HCT116 (cell line): ENCODE measurements at regions not wholly inside any gene's neighbourhood (a gene's known extent, or its start where the extent isn't known, plus 50 kb on each side); places are given as distances from the start of the nearest gene placed in this dataset.

Source experiments
- ATAC-seq: fragments of 200-7000 bp; cut with Tn5 transposase; 2 replicates; pipeline ENCODE4 v1.9.1; 2020; ENCODE audit warnings: mild to moderate bottlenecking, moderate library complexity
- BruUV-seq: library from RNA; stranded (reverse); fragments of 400-500 nt; replicated peaks from 2 replicates; lab custom pipeline; 2021; lab: Mats Ljungman, UMichigan
- CTCF ChIA-PET: fragments of 300-600 bp; sonication (Branson Sonifier 250); formaldehyde crosslinking; loops from one replicate; lab custom pipeline; 2021; ENCODE audit warnings: antibody characterized with exemption; lab: Charles Lee
- POLR2A ChIA-PET: fragments of 300-600, 350-600 bp; sonication (Branson Sonifier 250); formaldehyde crosslinking; loops from one replicate; lab custom pipeline; 2021; ENCODE audit warnings: antibody characterized with exemption; lab: Charles Lee
- RAD21 ChIA-PET, 2 experiments: fragments of 300-600 bp; sonication (Branson Sonifier 250); formaldehyde crosslinking; loops; one replicate each; lab custom pipeline; 2023; ENCODE audit warnings: low total read pairs in 2 of 2; ENCODE audit not compliant: uncharacterized antibody in 2 of 2, unreplicated experiment in 2 of 2, low non-redundant PET in 1 of 2; lab: Charles Lee
- DNase-seq: peaks from one replicate; pipeline ENCODE4 v3.0.0-alpha.2; 2010; ENCODE audit warnings: low read depth, low spot score
- H2AFZ ChIP-seq: fragments of 200-600 bp; shearing (Covaris generic), sonication (generic); 2 replicates; pipeline ENCODE4 v1.6.1; 2017; ENCODE audit warnings: low read depth, mixed run types, mixed read lengths, antibody characterized with exemption, low read length; ENCODE audit not compliant: poor library complexity, severe bottlenecking
- H3K27ac ChIP-seq: 2 replicates; pipeline ENCODE4 v1.5.1; 2012; ENCODE audit warnings: low read depth, low read length
- H3K27me3 ChIP-seq: fragments of 200-600 bp; sonication (generic); 2 replicates; pipeline ENCODE4 v1.6.1; 2016; ENCODE audit warnings: mixed run types, low read length, mixed read lengths; ENCODE audit not compliant: insufficient read depth
- H3K36me3 ChIP-seq, 2 experiments: fragments of 200-500 bp in 1 of 2; fragments of 200-600 bp in 1 of 2; sonication (Bioruptor generic) in 1 of 2; sonication (generic) in 1 of 2; 2 replicates each; pipeline versions ENCODE4 v1.5.1 to v1.6.1; 2014 to 2016; ENCODE audit warnings: low read length in 2 of 2, inconsistent platforms in 1 of 2, mixed read lengths in 1 of 2, mixed run types in 1 of 2; ENCODE audit not compliant: insufficient read depth in 2 of 2, control insufficient read depth in 1 of 2
- H3K4me1 ChIP-seq, 2 experiments: fragments of 200-600 bp in 1 of 2; sonication (generic) in 1 of 2; 2 replicates each; pipeline versions ENCODE4 v1.5.1 to v1.6.1; 2012 to 2017; ENCODE audit warnings: low read length in 2 of 2, inconsistent platforms in 1 of 2, mild to moderate bottlenecking in 1 of 2, mixed read lengths in 1 of 2, mixed run types in 1 of 2, moderate library complexity in 1 of 2; ENCODE audit not compliant: insufficient read depth in 2 of 2, control insufficient read depth in 1 of 2
- H3K4me2 ChIP-seq: fragments of 200-600 bp; sonication (generic); 2 replicates; pipeline ENCODE4 v1.6.1; 2017; ENCODE audit warnings: mixed run types, low read length, mixed read lengths
- H3K4me3 ChIP-seq, 2 experiments: fragments of 200-600 bp in 1 of 2; sonication (generic) in 1 of 2; replicated peaks in 1 of 2; 2 replicates each; pipeline ENCODE4 v1.5.1; 2011 to 2016; ENCODE audit warnings: low read length in 2 of 2, control low read depth in 1 of 2, low read depth in 1 of 2, mild to moderate bottlenecking in 1 of 2, mixed read lengths in 1 of 2, mixed run types in 1 of 2
- H3K79me2 ChIP-seq: fragments of 200-600 bp; sonication (generic); 2 replicates; pipeline ENCODE4 v1.6.1; 2017; ENCODE audit warnings: mild to moderate bottlenecking, mixed run types, low read length, moderate library complexity, mixed read lengths; ENCODE audit not compliant: insufficient read depth
- H3K9ac ChIP-seq: fragments of 200-600 bp; sonication (generic); 2 replicates; pipeline ENCODE4 v1.6.1; 2016; ENCODE audit warnings: low read length, mixed read lengths
- H3K9me2 ChIP-seq: fragments of 200-600 bp; sonication (generic), shearing (Covaris generic); 2 replicates; pipeline ENCODE4 v1.6.1; 2017; ENCODE audit warnings: mixed run types, mild to moderate bottlenecking, moderate library complexity; ENCODE audit not compliant: insufficient read depth
- H3K9me3 ChIP-seq, 2 experiments: fragments of 200-500 bp in 1 of 2; fragments of 200-600 bp in 1 of 2; sonication (Bioruptor generic) in 1 of 2; sonication (generic) in 1 of 2; 2 replicates each; pipeline ENCODE4 v1.6.1; 2014 to 2017; ENCODE audit warnings: low read length in 2 of 2, mixed read lengths in 2 of 2, inconsistent platforms in 1 of 2, low read depth in 1 of 2, mild to moderate bottlenecking in 1 of 2, mixed run types in 1 of 2, moderate library complexity in 1 of 2; ENCODE audit not compliant: control insufficient read depth in 1 of 2, insufficient read depth in 1 of 2
- H4K20me1 ChIP-seq: fragments of 200-600 bp; sonication (generic), shearing (Covaris generic); 2 replicates; pipeline ENCODE4 v1.6.1; 2017; ENCODE audit warnings: mixed run types, mild to moderate bottlenecking, moderate library complexity; ENCODE audit not compliant: insufficient read depth
- CBX3 ChIP-seq: IDR thresholded peaks from 2 replicates; pipeline ENCODE4 v1.6.1; 2012; ENCODE audit warnings: low read depth
- CEBPB ChIP-seq: IDR thresholded peaks from 2 replicates; pipeline ENCODE4 v1.6.1; 2012; ENCODE audit warnings: low read depth
- EGR1 ChIP-seq: IDR thresholded peaks from 2 replicates; pipeline ENCODE4 v1.6.1; 2012; ENCODE audit warnings: low read depth
- EZH2 ChIP-seq: fragments of 200-600 bp; sonication (generic); IDR thresholded peaks from 2 replicates; pipeline ENCODE4 v1.6.1; 2017; ENCODE audit warnings: antibody characterized with exemption, mixed run types
- JUND ChIP-seq: IDR thresholded peaks from 2 replicates; pipeline ENCODE4 v1.6.1; 2012
- POLR2AphosphoS5 ChIP-seq: IDR thresholded peaks from 2 replicates; pipeline ENCODE4 v1.6.1; 2011; ENCODE audit warnings: mild to moderate bottlenecking, low read depth, low read length, moderate library complexity
- SRF ChIP-seq: IDR thresholded peaks from 2 replicates; pipeline ENCODE4 v1.6.1; 2012; ENCODE audit warnings: low read depth
- YY1 ChIP-seq: IDR thresholded peaks from 2 replicates; pipeline ENCODE4 v1.6.1; 2011; ENCODE audit warnings: low read length, low read depth, moderate library complexity, mild to moderate bottlenecking; ENCODE audit not compliant: insufficient replicate concordance; ENCODE audit errors: extremely low read depth
- ZNF274 ChIP-seq: fragments of 200-500 bp; sonication (Bioruptor generic); IDR thresholded peaks from 2 replicates; pipeline ENCODE4 v1.6.1; 2014; ENCODE audit warnings: mild to moderate bottlenecking, low read depth, low read length, inconsistent platforms
- intact Hi-C: fragments of 100-400 bp; cut with micrococcal nuclease; formaldehyde crosslinking; loops from 2 replicates; pipeline ENCODE4 v1.10.0; 2022
- TF ChIP-seq, protein P1 (sequence below), 3 experiments: fragments of 200-600 bp in 1 of 3; sonication (generic) in 1 of 3; IDR thresholded peaks in 2 of 3; conservative IDR thresholded peaks in 1 of 3; 2 replicates each; pipeline ENCODE4 v1.5.1; 2012 to 2017; ENCODE audit warnings: low read depth in 2 of 3, low read length in 2 of 3, antibody characterized with exemption in 1 of 3, borderline replicate concordance in 1 of 3, control low read depth in 1 of 3, mild to moderate bottlenecking in 1 of 3, mixed read lengths in 1 of 3, mixed run types in 1 of 3, moderate library complexity in 1 of 3; ENCODE audit not compliant: insufficient read depth in 1 of 3
- TF ChIP-seq, protein P2 (sequence below): IDR thresholded peaks from 2 replicates; pipeline ENCODE4 v1.6.1; 2012
- TF ChIP-seq, protein P3 (sequence below): IDR thresholded peaks from 2 replicates; pipeline ENCODE4 v1.6.1; 2011; ENCODE audit warnings: mild to moderate bottlenecking, low read length, moderate library complexity; ENCODE audit not compliant: insufficient replicate concordance; ENCODE audit errors: extremely low read depth
- TF ChIP-seq, protein P4 (sequence below): IDR thresholded peaks from 2 replicates; pipeline ENCODE4 v1.6.1; 2012; ENCODE audit warnings: low read depth

DNA sequence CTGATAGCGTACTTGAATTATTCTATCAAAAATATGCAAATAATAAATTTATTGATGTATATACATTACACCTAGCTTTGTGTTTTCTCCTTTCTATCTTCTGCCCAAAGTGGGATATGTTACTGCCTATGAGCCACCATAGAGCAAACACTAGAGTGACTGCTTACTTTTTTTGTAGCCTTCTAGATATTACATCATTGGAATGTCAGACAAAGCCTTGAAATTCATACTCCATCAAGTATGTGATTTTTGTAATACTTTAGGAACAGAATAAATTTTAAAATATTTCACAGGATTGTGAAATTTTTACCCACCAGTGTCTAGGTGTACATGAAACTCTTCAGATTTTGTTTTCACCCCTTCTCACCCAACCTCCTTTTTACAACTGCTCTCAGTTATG, 787.6 kb downstream of the USP25 start:
- TF ChIP-seq, protein P1, sequence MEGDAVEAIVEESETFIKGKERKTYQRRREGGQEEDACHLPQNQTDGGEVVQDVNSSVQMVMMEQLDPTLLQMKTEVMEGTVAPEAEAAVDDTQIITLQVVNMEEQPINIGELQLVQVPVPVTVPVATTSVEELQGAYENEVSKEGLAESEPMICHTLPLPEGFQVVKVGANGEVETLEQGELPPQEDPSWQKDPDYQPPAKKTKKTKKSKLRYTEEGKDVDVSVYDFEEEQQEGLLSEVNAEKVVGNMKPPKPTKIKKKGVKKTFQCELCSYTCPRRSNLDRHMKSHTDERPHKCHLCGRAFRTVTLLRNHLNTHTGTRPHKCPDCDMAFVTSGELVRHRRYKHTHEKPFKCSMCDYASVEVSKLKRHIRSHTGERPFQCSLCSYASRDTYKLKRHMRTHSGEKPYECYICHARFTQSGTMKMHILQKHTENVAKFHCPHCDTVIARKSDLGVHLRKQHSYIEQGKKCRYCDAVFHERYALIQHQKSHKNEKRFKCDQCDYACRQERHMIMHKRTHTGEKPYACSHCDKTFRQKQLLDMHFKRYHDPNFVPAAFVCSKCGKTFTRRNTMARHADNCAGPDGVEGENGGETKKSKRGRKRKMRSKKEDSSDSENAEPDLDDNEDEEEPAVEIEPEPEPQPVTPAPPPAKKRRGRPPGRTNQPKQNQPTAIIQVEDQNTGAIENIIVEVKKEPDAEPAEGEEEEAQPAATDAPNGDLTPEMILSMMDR (IDR thresholded peaks at IDR 0.05 in 2 of 3, conservative IDR thresholded peaks at IDR 0.05 in 1 of 3; ENCODE audit: borderline replicate concordance in 1 of 3, insufficient read depth in 1 of 3, low read depth in 2 of 3, low read length in 2 of 3), result no peak
- no peak for TF ChIP-seq ZNF274
- no peak for TF ChIP-seq EZH2
- TF ChIP-seq, all 23 proteins: peak for 0
- ChIA-PET POLR2A (no interaction called here), RAD21 (no interaction called here), CTCF (no interaction called here)
- Histone ChIP-seq H3K36me3 (no peaks in the 10 kb centered on the region), H3K9me2 (no peaks in the 10 kb centered on the region), H3K9me3 (peaks cover 12 to 16% of the 10 kb centered on the region in 2 experiments; a peak in 2 of 4 replicates), H3K4me2 (no peak overlapping the region), H3K9ac (no peak overlapping the region), H3K27me3 (no peaks in the 10 kb centered on the region), H3K4me1 (no peaks in the 10 kb centered on the region), H3K27ac (no peak overlapping the region), H2AFZ (no peak overlapping the region), H3K79me2 (no peaks in the 10 kb centered on the region), H4K20me1 (no peaks in the 10 kb centered on the region; the same call in 1 of the 2 replicates), H3K4me3 (no peak overlapping the region)
- DNase-seq, result no peak
- no TSS peak for BruUV-seq
- no peak for ATAC-seq
- intact Hi-C loops, result no loop called here

DNA sequence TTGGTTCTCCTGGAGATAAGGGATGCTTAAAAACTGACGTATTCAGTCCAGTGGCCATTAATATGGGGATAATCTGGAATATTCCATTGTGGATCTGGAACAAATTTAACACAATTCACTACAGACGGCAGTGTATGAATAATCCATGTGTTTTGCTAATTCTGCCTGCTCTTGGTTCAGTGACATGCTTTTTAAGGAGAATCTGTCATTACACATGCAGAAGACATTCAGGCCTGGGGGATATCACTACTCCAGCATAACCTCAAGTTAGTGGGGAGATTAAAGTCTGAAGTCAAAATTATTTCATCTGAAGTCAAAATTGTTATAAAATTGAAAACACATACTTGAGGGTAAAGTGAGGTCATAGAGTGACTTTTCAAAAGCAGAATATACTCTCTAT, 789.3 kb downstream of the USP25 start:
- Histone ChIP-seq H3K9me3 (peaks cover 10 to 16% of the 10 kb centered on the region in 2 experiments; a peak in 2 of 4 replicates), H2AFZ (no peak overlapping the region), H3K4me2 (no peak overlapping the region), H3K27me3 (no peaks in the 10 kb centered on the region), H3K27ac (no peak overlapping the region), H3K79me2 (no peaks in the 10 kb centered on the region), H4K20me1 (no peaks in the 10 kb centered on the region; the same call in 1 of the 2 replicates), H3K4me3 (no peak overlapping the region), H3K4me1 (no peaks in the 10 kb centered on the region), H3K9ac (no peak overlapping the region), H3K9me2 (no peaks in the 10 kb centered on the region), H3K36me3 (no peaks in the 10 kb centered on the region)
- DNase-seq (no peak), ATAC-seq (no peak)
- intact Hi-C loops, result no loop called here
- ChIA-PET CTCF (no interaction called here), RAD21 (no interaction called here), POLR2A (no interaction called here)
- BruUV-seq, result no TSS peak
- TF ChIP-seq POLR2AphosphoS5 (no peak), SRF (no peak), JUND (no peak), CEBPB (no peak), YY1 (no peak), CBX3 (no peak), EGR1 (no peak), ZNF274 (no peak)
- TF ChIP-seq, protein P2, sequence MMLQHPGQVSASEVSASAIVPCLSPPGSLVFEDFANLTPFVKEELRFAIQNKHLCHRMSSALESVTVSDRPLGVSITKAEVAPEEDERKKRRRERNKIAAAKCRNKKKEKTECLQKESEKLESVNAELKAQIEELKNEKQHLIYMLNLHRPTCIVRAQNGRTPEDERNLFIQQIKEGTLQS, result no peak
- TF ChIP-seq, protein P3, sequence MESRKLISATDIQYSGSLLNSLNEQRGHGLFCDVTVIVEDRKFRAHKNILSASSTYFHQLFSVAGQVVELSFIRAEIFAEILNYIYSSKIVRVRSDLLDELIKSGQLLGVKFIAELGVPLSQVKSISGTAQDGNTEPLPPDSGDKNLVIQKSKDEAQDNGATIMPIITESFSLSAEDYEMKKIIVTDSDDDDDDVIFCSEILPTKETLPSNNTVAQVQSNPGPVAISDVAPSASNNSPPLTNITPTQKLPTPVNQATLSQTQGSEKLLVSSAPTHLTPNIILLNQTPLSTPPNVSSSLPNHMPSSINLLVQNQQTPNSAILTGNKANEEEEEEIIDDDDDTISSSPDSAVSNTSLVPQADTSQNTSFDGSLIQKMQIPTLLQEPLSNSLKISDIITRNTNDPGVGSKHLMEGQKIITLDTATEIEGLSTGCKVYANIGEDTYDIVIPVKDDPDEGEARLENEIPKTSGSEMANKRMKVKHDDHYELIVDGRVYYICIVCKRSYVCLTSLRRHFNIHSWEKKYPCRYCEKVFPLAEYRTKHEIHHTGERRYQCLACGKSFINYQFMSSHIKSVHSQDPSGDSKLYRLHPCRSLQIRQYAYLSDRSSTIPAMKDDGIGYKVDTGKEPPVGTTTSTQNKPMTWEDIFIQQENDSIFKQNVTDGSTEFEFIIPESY, result no peak
- TF ChIP-seq, protein P4, sequence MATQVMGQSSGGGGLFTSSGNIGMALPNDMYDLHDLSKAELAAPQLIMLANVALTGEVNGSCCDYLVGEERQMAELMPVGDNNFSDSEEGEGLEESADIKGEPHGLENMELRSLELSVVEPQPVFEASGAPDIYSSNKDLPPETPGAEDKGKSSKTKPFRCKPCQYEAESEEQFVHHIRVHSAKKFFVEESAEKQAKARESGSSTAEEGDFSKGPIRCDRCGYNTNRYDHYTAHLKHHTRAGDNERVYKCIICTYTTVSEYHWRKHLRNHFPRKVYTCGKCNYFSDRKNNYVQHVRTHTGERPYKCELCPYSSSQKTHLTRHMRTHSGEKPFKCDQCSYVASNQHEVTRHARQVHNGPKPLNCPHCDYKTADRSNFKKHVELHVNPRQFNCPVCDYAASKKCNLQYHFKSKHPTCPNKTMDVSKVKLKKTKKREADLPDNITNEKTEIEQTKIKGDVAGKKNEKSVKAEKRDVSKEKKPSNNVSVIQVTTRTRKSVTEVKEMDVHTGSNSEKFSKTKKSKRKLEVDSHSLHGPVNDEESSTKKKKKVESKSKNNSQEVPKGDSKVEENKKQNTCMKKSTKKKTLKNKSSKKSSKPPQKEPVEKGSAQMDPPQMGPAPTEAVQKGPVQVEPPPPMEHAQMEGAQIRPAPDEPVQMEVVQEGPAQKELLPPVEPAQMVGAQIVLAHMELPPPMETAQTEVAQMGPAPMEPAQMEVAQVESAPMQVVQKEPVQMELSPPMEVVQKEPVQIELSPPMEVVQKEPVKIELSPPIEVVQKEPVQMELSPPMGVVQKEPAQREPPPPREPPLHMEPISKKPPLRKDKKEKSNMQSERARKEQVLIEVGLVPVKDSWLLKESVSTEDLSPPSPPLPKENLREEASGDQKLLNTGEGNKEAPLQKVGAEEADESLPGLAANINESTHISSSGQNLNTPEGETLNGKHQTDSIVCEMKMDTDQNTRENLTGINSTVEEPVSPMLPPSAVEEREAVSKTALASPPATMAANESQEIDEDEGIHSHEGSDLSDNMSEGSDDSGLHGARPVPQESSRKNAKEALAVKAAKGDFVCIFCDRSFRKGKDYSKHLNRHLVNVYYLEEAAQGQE, result no peak
